T-helper 9 cell (primary cell): ENCODE measurements at regions not wholly inside any gene's neighbourhood (a gene's known extent, or its start where the extent isn't known, plus 50 kb on each side); places are given as distances from the start of the nearest gene placed in this dataset.
"Not testable (repeated sequence)": the region's sequence is repeated elsewhere in the genome, so short reads cannot be mapped to it uniquely, and the experiment has no call there.

Experiments used
- DNase-seq: peaks from one replicate; pipeline ENCODE4 v3.0.0-alpha.2; 2020

GRCh38 chr2:21194147-21194546, 70.4 kb downstream of the TDRD15 start:
- DNase-seq: no peak

GRCh38 chr2:21194858-21195271, 71.1 kb downstream of the TDRD15 start:
- DNase-seq: no peak

GRCh38 chr2:21195326-21195725, 71.6 kb downstream of the TDRD15 start:
- DNase-seq: no peak

GRCh38 chr2:21198637-21199036, 74.9 kb downstream of the TDRD15 start:
- DNase-seq: no peak

GRCh38 chr2:21203976-21204375, 80.2 kb downstream of the TDRD15 start:
- DNase-seq: no peak

- DNase-seq: not testable (repeated sequence)
Measured at GRCh38 chr2:21214085-21214484, 90.3 kb downstream of the TDRD15 start.

GRCh38 chr2:21217442-21217841, 93.7 kb downstream of the TDRD15 start:
- no peak for DNase-seq

- no peak for DNase-seq
Measured at GRCh38 chr2:21220930-21221329, 97.2 kb downstream of the TDRD15 start.

- no peak for DNase-seq
Measured at GRCh38 chr2:21223618-21224017, 99.8 kb downstream of the TDRD15 start.

- no peak for DNase-seq
Measured at GRCh38 chr2:21228041-21228895, 104.5 kb downstream of the TDRD15 start.

GRCh38 chr2:21229302-21229701, 105.5 kb downstream of the TDRD15 start:
- no peak for DNase-seq

GRCh38 chr2:21230140-21230539, 106.4 kb downstream of the TDRD15 start:
- no peak for DNase-seq

- DNase-seq: no peak
Measured at GRCh38 chr2:21231985-21232384, 108.2 kb downstream of the TDRD15 start.

GRCh38 chr2:21233194-21233593, 109.4 kb downstream of the TDRD15 start:
- no peak for DNase-seq

- DNase-seq: no peak
Measured at GRCh38 chr2:21234001-21234400, 110.2 kb downstream of the TDRD15 start.

- no peak for DNase-seq
Measured at GRCh38 chr2:21234464-21235120, 110.8 kb downstream of the TDRD15 start.

GRCh38 chr2:21239749-21240148, 116.0 kb downstream of the TDRD15 start:
- DNase-seq: not testable (repeated sequence)

- DNase-seq: no peak
Measured at GRCh38 chr2:21244161-21244560, 120.4 kb downstream of the TDRD15 start.

- no peak for DNase-seq
Measured at GRCh38 chr2:21245565-21245964, 121.8 kb downstream of the TDRD15 start.

- DNase-seq: no peak
Measured at GRCh38 chr2:21249367-21249766, 125.6 kb downstream of the TDRD15 start.

- DNase-seq: no peak
Measured at GRCh38 chr2:21250673-21251072, 126.9 kb downstream of the TDRD15 start.

- no peak for DNase-seq
Measured at GRCh38 chr2:21251216-21251980, 127.6 kb downstream of the TDRD15 start.

- no peak for DNase-seq
Measured at GRCh38 chr2:21253311-21254027, 129.7 kb downstream of the TDRD15 start.
